Activated CD4-positive, alpha-beta T cell treated with anti-CD3 and anti-CD28 coated beads, Interleukin-2, amount 50 U/mL, for 16 hours (primary cell): ENCODE measurements at regions not wholly inside any gene's neighbourhood (a gene's known extent, or its start where the extent isn't known, plus 50 kb on each side); places are given as distances from the start of the nearest gene placed in this dataset.

Source experiments
- DNase-seq: peaks from one replicate; pipeline ENCODE4 v3.0.0-alpha.2; 2020

DNA sequence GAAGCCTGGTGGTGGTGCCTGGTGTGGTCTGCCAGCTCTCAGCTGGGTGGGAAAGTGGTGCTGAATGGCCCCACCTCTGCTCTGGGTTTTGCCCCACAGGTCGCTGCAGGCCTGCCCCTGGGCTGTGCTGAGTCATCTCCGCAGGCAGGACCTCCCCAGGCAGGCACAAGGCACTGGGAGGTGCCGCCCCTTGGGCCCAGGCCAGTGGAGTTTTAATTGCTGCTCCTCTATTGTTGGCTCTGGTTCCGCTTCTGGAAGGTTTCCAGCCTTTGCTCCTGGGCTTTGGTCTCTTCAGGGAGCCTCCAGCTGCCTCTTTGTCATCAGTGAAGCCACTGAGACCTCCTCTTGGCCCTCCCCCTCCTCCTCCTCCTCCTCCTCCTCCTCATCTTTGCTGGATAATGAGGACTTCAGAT is 180.3 kb upstream of the GRB10 start:
- peak; percentile 0 for DNase-seq

DNA sequence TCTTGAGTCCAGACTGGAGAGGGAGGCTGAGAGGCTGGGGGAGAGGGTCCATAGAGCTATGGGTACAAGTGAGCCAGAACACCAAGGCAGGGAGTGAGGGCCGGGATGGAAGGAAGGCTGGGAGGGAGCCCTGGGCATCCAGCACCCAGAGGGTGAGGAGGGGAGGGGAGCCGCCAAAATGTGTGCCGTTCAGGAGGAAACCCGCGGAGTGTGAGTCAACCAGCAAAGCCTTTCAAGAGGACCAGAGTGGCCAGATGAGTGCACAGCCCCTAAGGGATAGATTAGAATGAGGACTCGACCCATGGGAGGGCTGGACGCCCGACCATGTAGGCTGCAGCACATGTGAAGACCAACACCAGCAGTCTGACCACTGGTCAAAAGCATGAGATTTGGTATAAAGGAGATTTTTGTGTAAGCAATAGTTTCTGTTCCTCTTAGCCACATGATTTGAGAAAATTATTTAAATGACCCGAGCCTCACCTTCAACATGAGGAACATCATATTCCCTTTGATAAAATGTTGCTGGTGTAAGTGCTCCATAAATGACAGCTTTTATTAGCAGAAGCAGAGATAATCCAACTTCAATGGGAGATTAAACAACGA is 179.7 kb upstream of the GRB10 start:
- DNase-seq: no peak

DNA sequence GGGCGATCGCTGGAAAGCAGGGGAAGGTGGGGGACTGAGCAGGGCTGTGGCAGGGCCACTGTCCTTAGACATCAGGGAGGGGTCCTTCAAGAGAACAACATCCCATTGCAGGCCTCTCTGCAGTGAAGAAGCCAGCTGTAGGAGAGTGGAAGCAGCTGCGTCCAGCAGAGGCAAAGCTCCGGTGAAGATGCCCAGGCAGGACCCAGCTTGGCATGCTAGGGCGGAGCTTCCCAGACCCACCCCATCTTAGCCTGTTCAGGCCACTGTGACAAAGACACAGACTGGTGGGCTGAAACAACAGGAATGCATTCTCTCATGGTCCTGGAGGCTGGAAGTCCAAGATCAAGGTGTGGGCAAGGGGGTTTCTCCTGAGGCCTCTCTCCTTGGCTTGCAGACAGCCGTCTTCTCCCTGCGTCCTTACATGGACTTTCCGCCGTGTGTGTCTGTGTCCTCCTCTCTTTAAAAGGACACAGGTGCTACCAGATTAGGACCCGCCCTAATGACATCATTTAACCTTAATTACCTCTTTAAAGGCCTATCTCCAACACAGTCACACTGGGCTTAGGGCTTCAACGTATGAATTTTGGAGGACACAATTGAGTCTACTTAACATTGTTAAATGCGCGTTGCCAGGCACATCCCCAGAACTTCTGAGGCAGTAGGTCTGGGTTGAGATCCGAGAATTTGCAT is 178.1 kb upstream of the GRB10 start:
- no peak for DNase-seq

DNA sequence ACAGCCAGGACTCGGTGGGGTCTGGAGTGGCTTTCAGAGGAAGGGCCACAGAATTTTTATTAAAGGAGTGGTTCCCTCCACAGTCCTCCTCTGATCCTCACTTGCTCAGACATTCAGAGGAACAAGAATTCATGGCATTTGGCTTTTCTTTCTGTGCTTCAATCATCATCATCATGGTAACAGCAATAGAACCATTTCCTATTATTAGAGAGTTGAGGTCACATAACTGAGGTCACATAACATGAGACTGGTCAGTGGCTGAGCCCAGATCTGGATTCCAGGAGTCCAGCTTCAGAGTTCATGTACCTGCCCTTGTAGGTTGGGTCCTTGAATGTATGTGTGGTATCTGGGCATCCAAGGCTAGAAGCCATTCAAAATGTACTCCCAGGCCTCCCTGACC is 177.3 kb upstream of the GRB10 start:
- no peak for DNase-seq

DNA sequence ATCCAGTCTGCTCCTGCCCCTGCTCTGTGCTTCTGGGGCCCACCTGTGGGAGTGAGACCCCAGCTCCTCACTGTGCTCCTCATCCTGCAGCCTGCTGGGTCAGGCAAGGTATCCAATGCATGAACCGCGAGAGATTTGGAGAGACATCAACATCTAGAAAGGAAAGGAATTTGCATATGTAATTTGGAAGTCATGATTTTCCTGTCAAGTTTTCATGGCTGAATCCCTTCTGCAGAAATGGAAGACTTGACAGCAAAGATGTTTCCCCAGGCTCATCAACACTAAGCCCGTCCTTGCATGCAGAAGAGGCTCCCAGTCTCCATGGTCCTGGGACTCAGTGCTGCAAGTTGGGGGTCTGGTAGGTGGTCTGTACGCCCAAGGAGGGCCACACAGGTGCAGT is 176.9 kb upstream of the GRB10 start:
- DNase-seq: no peak

DNA sequence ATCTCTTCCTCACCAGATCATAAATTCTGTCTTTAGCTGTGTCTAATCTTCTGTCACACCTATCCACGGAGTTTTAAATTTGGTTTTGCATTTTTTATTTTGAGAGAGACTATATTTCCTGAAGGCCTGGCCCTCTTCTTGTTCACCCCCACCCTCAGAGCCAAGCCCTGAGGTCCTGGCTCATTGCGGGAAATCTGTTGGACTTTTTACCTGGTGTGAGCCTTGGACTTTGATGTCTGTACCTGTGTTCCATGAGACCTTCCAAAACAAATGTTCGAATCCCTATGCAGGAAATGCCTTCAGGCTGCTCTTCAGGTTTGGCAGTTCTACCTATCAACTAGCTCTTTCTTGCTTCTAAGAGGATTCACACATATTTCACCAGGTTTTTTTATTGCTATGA is 175.2 kb upstream of the GRB10 start:
- DNase-seq: no peak

DNA sequence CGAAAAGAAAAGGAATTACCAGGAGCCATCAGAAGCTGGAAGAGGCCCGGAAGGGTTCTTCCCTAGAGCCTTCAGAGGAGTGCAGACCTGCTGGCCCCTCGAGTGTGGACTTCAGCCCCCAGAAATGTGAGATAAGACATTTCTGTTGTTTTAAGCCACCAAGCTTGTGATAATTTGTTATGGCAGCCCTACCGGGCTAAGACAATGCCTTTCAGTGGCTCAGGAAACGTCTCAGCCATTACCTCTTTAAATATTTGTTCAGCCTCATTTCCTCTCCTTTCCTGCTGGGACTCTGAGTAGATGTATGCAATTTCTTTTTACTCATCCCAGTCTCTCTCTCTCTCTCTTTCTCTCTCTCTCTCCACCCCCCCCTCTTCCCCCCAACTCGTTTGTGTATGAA is 174.7 kb upstream of the GRB10 start:
- DNase-seq: no peak

DNA sequence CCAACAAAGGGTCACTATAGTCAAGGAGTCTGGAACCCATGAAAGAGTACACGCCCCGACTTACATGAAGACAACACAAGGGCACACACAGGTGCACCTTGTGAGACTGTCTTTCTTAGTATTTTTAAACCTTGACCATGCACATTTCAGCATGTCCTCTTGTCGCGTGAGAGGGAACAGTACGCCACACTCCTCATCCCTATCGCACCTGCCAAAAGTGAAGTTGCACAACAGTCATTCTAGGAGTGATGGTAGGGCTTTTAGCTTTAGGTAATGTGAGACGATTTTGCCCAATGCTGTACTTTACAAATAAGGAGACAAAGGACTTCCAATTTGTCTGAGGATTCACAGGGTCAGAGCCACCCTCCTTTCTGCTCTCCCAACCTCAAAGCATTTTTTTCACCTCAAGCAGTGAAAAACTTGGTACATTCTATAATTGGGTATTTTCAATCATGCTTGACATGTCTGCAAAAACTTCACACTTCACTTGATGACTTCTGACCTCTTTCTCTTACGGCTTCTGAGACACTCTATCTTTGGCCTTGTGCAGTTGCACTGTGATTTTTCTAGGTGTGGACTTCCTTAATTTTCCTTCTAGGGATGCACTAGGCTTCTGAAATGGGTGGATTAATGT is 173.9 kb upstream of the GRB10 start:
- no peak for DNase-seq

DNA sequence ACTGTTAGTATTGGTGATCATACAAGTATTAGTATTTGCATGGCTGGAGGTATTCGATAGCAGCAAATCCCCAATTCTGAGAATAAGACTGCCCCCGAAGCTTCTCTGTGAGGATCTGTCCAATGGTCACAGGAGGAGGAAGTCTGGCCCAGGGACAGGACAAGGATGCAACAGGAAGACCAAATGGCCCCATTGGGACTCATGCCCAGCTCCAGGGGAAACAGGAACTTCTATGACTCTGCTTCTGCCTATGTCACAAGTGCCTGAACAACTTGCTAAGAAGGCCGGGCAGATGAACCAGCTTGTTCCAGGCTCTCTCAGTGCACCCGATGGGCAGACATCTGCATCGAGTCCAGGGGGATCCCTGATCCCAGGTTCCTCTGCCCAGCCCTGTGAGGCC is 172.0 kb upstream of the GRB10 start:
- no peak for DNase-seq

DNA sequence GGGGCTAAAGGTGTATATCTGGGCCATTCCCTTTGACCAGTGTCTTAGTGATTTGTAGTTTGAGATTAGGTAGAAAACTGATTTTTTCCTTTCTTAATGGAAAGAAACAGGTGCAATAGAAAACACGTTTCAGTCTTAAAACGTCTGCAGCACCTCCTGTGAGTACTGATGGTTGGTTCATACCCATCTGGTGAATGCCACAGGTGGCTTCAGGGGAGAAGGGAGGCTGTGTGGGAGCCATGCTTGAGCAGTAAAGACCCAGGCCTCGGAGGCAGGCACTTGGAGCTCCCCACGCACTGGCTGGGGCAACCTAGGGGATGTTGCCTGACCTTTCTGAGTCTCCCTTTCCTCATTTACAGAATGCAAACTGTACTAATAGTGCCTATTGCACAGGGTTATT is 171.5 kb upstream of the GRB10 start:
- DNase-seq: no peak

DNA sequence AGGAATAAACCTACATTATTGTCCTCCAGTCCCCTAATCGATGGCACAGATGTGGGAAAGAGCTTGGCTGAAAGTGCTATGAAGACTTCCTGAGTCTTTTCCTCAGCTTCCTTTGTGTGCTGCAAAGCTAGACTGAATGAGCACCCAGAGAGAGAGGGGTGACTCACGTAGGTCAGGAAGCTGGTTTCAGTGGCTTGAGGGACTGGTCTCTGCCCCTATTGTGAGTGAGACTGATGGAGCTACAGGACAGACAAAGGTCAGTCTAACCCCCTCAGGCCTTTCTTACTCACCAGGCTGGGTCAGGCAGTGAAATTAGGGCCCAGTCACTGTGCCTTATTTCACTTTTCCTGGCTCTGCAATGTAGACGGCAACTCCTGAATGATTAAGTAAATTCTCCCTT is 171.1 kb upstream of the GRB10 start:
- peak; percentile 1 for DNase-seq

DNA sequence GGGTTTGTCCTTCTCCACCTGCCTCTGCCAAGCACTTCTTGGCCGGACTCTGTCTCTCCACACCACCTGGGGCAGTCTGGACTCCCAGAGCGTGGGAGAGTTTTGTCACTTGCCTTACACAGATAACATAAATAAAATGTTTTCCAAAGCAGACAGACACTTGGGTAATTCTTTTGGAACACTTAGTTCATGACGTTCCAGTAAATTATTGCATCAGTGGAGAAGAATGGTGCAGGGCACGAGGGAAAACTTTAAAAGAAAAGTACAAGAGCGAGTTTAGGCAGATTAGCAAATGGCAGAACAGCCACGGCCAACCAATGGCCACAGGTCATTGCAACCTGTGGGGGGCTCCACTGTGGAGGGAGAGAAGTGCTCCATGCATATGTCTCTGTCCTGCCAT is 170.6 kb upstream of the GRB10 start:
- no peak for DNase-seq

DNA sequence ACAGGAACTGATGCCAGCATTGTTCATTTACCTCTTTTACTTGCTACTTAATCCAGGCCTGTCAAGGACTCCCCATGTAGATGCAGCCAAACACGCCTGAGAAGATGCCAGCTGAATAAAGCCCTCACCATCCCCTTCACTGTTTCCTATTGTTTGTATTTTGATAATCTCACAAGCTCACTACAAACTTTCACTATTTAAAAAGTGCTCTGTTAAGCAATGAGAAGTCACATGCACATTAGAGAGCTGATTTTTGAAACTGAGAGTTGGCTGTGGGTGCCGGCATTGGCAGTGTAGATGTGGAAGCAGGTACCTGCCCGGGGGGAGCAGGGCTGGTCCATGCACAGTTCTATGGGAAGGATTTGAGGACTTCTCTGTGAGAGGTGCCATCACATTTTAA is 169.8 kb upstream of the GRB10 start:
- DNase-seq: no peak

DNA sequence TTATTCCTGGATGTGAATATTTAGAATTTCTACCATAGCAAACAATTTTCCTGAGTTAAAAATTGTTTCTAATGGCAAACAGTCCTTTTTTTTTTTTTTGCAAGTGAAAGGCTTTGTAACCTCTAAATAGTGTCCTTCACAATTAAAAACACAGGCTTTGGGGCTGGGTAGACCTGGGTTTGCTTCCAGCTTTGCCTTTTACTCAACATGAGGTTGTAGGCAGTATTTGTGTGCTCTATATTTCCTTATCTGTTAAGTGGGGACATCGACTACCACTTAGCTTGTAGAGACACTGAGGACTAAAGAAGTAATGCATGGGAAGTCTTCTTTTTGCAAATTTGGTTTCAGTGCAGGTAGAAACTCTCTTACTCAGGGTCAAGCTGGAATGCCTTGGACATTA is 169.4 kb upstream of the GRB10 start:
- DNase-seq: no peak

DNA sequence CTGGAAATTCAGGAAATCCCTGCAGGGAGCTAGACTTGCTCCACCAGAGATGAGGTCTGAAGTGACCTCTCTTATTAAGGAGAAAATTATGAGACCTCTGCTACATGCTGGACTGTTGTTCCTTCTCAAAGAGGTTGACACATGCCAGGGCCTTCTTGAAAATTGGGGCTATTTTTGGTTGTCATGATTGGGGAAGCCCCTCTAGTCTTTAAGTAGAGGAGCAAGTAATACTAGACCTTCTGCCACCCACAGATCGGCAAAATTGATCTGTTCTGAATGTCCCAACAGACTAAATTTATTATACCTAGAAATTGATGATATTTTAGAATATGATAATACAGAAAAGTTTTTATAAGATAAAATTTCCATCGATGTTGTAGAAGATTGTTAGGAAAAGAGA is 160.8 kb upstream of the GRB10 start:
- no peak for DNase-seq

DNA sequence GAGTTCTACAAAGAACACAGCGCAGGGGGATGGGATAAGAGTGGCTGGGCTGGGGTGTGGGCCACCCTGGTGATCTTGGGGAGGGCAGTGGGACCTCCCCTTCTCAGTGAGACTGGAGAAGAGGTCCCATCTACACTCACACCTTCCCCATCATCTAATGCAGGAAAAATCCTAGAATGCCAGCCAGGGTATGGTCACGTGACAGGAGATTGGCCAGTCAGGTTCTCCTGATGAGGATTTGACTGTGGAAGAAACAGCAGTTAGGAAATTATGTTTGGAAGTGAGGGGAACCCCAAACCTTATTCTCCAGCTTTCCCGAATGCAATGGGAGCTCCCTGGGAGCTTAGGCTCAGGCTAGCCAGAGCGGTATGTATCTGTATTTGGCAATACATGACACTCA is 158.8 kb upstream of the GRB10 start:
- no peak for DNase-seq

DNA sequence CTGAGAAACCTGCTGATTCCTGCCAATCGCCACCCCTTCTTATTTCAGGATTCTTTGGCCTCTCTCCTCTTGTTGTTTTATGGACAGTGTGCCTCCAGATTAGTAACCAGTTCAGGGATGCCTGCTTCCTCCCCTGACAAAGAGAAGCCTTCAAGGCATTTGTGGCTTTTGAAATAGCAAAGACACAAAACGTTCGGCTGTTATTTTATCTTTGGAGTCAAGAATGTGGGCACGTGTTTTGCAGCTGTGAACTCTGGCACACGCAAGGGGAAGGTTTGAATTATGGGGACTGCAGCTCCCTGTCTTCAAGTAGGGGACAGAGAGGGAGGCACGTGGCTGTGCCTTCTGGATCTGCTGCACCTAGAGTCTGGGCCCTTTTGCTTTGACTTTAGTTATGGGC is 157.9 kb upstream of the GRB10 start:
- no peak for DNase-seq

DNA sequence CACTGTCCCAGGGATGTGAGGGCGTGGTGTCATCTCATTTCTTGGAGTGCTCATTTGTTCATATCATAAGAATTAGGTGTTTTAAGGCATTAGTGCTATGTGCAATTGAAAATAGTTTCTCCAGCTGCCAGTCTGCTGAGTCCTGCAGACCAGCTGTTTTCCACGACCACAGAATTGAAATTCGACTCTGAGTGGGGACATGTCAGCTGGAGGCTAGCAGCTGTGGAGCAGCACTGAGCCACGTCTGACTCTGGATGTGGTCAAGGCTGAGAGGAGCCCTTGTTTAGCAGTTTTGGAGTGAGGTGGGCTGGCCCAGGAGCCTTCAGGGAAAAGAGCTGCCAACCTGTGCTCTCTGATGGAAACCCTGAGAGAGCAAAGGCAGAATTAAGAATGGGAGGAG is 156.3 kb upstream of the GRB10 start:
- no peak for DNase-seq

DNA sequence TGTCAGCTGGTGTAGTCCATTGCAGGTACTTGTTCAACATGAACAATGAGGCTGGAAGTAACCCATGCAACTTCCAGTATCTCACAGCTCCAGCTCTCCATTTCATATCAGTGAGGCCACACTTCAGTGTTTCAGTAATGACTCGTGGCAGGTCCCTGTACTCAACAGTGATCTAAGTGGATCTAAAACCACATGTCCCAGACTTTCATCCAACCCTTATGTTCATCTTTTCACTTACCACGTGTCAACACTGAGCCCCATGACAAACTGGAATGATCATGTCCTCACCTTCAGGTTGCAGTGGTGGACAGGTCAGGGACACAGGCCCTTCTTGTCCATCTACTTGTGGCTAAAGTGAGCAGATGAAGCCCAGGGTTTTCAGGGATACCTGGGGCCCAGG is 155.0 kb upstream of the GRB10 start:
- DNase-seq: no peak

DNA sequence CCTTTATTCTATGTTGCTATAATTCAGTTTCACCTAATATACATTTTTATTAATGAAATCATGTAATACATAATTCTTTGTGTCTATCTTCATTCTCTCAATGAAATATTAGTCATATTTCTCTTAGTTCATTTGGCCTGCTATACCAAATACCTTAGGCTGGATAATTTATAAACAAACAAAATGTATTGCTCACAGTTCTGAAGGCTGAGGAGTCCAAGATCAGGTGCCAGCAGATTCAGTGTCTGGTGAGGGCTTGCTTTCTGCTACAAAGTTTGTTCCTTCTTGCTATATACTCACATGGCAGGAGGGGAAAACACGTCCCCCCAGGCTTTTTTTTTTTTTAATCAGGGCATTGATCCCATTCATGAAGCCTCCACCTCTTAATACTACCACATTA is 143.4 kb upstream of the GRB10 start:
- no peak for DNase-seq

DNA sequence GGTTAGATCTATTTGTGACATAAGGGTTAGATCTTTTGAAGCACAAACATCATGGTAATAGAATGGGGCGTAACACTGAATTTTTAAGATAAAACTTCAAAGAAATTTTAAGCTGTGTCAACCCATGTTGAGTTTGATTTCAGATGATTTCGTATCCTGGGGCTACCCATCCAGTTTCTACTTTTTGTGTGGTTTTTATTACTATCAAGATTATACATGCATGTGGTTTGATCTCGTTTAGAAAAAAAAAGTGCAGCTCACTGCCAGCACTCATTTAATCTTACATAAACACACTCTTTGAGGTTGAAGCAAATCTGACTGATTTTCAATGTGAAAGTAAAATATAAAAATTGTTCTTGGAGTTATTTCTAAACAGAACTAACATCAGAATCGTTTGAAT is 140.8 kb upstream of the GRB10 start:
- DNase-seq: no peak

DNA sequence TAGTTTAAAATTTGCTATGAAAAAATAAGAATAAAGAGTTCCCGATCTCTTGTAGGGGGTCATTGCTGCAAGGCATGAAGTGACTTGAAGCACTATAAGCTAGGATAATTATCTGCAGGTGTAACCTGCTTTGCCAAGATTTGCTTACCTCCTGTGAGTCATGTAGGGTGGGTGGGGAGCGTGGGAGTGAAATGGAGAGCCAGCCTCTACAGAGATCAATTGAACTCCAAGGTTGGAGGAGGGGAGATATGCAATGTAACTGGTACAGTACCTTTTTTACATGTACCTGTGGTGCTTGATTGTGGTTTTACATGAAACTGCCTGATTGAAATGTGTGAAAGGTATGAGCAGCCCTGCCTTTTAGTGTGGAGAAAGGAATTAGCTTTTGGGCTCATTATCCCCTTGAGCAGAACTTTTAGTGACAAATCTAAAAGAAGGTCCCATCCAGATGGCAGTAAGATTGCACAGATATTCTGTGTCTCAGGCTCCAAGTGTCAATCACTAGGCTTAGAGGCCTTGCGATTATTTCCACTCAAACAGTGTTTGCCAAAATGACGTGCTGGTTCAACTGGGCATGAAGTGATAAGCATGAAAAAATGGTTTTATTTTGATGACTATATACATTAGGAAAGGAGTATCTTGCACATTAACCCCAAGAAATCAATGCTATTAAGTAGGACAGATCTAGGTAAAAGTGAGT is 138.6 kb upstream of the GRB10 start:
- no peak for DNase-seq

DNA sequence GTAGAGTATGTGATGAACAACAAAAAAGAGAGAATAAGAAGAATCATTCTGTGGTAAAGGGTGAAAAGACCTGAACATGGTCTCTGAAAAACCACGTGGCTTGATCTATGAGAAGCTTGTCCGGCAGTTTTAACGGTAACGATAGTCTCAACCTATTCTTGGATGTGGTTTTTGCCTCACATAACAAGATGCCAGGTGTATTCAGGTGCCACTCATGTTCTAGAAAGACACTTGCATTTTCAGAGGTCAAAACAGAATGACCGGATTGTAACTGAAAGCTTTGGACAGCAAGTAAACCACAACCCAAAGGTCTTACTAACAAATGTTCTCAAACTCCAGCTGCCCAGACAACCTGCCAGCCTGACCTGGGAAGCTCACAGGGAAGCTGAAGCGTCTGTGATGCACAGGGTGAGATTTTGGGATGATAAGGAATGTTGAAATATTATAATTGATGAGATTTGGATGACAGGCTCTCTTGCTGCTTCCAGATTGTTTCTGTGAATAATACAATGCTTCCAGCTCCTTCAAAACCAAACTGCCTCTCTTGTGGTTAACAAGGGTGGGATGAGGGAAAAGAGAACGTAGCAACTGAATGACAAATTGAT is 137.4 kb upstream of the GRB10 start:
- DNase-seq: no peak

DNA sequence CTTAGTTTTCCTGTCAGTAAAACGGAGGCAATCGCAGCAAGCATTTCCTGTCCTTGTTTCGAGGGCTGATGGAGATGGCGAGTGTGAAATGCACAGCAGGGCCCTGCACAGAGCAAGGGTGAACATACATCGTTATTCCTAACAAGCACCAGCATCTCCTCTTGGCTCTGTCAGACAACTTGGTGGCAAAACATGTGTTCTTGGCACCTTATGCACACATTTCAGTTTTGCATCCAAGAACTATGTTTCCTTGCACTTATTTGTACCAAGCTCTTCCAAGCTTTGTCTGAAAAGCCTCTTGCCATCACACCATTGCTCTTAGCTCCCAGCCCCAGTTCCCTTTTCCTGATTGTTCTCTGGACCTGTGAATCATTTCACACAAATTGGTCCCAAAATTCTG is 132.9 kb upstream of the GRB10 start:
- no peak for DNase-seq
